ENCODE measurements at regions not wholly inside any gene's neighbourhood (a gene's known extent, or its start where the extent isn't known, plus 50 kb on each side); places are given as distances from the start of the nearest gene placed in this dataset.

- no peak for TF ChIP-seq CTCF (IDR thresholded peaks at IDR 0.05)
- TF ChIP-seq POLR2A (IDR thresholded peaks at IDR 0.05): no peak
Observed at GRCh38 chr3:161649900-161650484, 153.4 kb downstream of the OTOL1 start.
